H1 (cell line): ENCODE measurements at regions not wholly inside any gene's neighbourhood (a gene's known extent, or its start where the extent isn't known, plus 50 kb on each side); places are given as distances from the start of the nearest gene placed in this dataset.

Experiments used
- CTCF ChIA-PET: fragments of 300-600 bp; sonication (Branson Sonifier 250); formaldehyde crosslinking; loops from one replicate; lab custom pipeline; 2021; ENCODE audit not compliant: partially characterized antibody; lab: Charles Lee
- POLR2A ChIA-PET: fragments of 300-600 bp; sonication (Branson Sonifier 250); formaldehyde crosslinking; loops from one replicate; lab custom pipeline; 2021; ENCODE audit warnings: inconsistent platforms; ENCODE audit not compliant: partially characterized antibody; lab: Charles Lee
- DNase-seq, 2 experiments: peaks; one replicate each; pipeline versions ENCODE4 v3.0.0 to v3.0.0-alpha.2; 2010 to 2022; ENCODE audit warnings: low spot score in 2 of 2, low read depth in 1 of 2, mixed read lengths in 1 of 2
- FAIRE-seq: peaks from 2 replicates; lab custom pipeline; 2011; peaks lifted over from hg19 to GRCh38; lab: Jason Lieb, UNC
- H2AFZ ChIP-seq: 2 replicates; pipeline ENCODE4 v1.8.1; 2012; ENCODE audit warnings: low read length, inconsistent platforms
- H2AK5ac ChIP-seq: 2 replicates; pipeline ENCODE4 v1.6.1; 2013; ENCODE audit warnings: low read depth, low read length
- H2BK120ac ChIP-seq: replicated peaks from 2 replicates; pipeline ENCODE3; 2013; ENCODE audit warnings: low read depth, low read length, inconsistent platforms
- H2BK12ac ChIP-seq: 2 replicates; pipeline ENCODE4 v1.6.1; 2013; ENCODE audit warnings: low read depth, low read length
- H2BK15ac ChIP-seq: 2 replicates; pipeline ENCODE4 v1.6.1; 2013; ENCODE audit warnings: low read length
- H2BK20ac ChIP-seq: 2 replicates; pipeline ENCODE4 v1.6.1; 2013; ENCODE audit warnings: low read length
- H2BK5ac ChIP-seq: 2 replicates; pipeline ENCODE4 v1.6.1; 2013; ENCODE audit warnings: low read depth, low read length
- H3K14ac ChIP-seq: 2 replicates; pipeline ENCODE4 v1.6.1; 2013; ENCODE audit warnings: inconsistent platforms; ENCODE audit not compliant: insufficient read length
- H3K18ac ChIP-seq: 2 replicates; pipeline ENCODE4 v1.6.1; 2013; ENCODE audit warnings: low read length; ENCODE audit errors: extremely low read depth
- H3K23ac ChIP-seq: 2 replicates; pipeline ENCODE4 v1.6.1; 2013; ENCODE audit warnings: inconsistent platforms; ENCODE audit not compliant: insufficient read length
- H3K23me2 ChIP-seq: 2 replicates; pipeline ENCODE4 v1.6.1; 2013; ENCODE audit warnings: low read depth, low read length
- H3K27ac ChIP-seq: 2 replicates; pipeline ENCODE4 v1.6.1; 2011; ENCODE audit warnings: low read depth, low read length, inconsistent platforms
- H3K27me3 ChIP-seq, 4 experiments: replicated peaks in 1 of 4; 1 replicate in 1 of 4; 2 replicates in 3 of 4; pipeline versions ENCODE4 v1.6.1 to v1.8.1; 2011 to 2013; ENCODE audit warnings: low read length in 3 of 4, mild to moderate bottlenecking in 3 of 4, inconsistent platforms in 2 of 4, mixed read lengths in 2 of 4, moderate library complexity in 1 of 4; ENCODE audit not compliant: control insufficient read depth in 3 of 4, insufficient read depth in 3 of 4; ENCODE audit errors: extremely low read depth in 1 of 4
- H3K36me3 ChIP-seq, 4 experiments: 2 replicates each; pipeline versions ENCODE4 v1.6.1 to v1.8.1; 2011 to 2013; ENCODE audit warnings: mild to moderate bottlenecking in 4 of 4, low read length in 3 of 4, moderate library complexity in 2 of 4, control low read depth in 1 of 4, inconsistent platforms in 1 of 4; ENCODE audit not compliant: insufficient read depth in 4 of 4, control insufficient read depth in 2 of 4
- H3K4ac ChIP-seq: replicated peaks from 2 replicates; pipeline ENCODE3; 2013; ENCODE audit warnings: low read length, low read depth, mixed read lengths, inconsistent platforms; ENCODE audit not compliant: insufficient read length
- H3K4me1 ChIP-seq, 4 experiments: replicated peaks in 1 of 4; 1 replicate in 1 of 4; 2 replicates in 3 of 4; pipeline versions ENCODE4 v1.6.1 to v1.8.1; 2011 to 2013; ENCODE audit warnings: low read length in 3 of 4, inconsistent platforms in 2 of 4, mixed read lengths in 1 of 4; ENCODE audit not compliant: insufficient read depth in 4 of 4, control insufficient read depth in 3 of 4
- H3K4me2 ChIP-seq, 2 experiments: 2 replicates each; pipeline versions ENCODE4 v1.6.1 to v1.8.1; 2011 to 2013; ENCODE audit warnings: low read depth in 2 of 2, low read length in 2 of 2, control low read depth in 1 of 2, inconsistent platforms in 1 of 2, mild to moderate bottlenecking in 1 of 2; ENCODE audit not compliant: insufficient read depth in 1 of 2
- H3K4me3 ChIP-seq, 4 experiments: fragments of 200-600, 300-600 bp in 1 of 4; sonication (generic), shearing (Covaris generic), sonication (Bioruptor Twin) in 1 of 4; 2 replicates each; pipeline versions ENCODE4 v1.5.1 to v1.8.1; 2011 to 2016; ENCODE audit warnings: low read length in 4 of 4, low read depth in 3 of 4, control low read depth in 2 of 4, inconsistent platforms in 2 of 4, mild to moderate bottlenecking in 2 of 4, mixed read lengths in 1 of 4, moderate library complexity in 1 of 4; ENCODE audit not compliant: insufficient read depth in 2 of 4; ENCODE audit errors: extremely low read depth in 1 of 4
- H3K56ac ChIP-seq: replicated peaks from 2 replicates; pipeline ENCODE3; 2013; ENCODE audit warnings: low read depth, mild to moderate bottlenecking, mixed read lengths, low read length, inconsistent platforms; ENCODE audit not compliant: insufficient read length
- H3K79me1 ChIP-seq: 2 replicates; pipeline ENCODE4 v1.6.1; 2013; ENCODE audit warnings: low read depth, low read length, control low read depth
- H3K79me2 ChIP-seq, 2 experiments: 2 replicates each; pipeline versions ENCODE4 v1.6.1 to v1.8.1; 2012 to 2013; ENCODE audit warnings: low read length in 2 of 2, mild to moderate bottlenecking in 2 of 2, inconsistent platforms in 1 of 2; ENCODE audit not compliant: insufficient read depth in 2 of 2, control insufficient read depth in 1 of 2
- H3K9ac ChIP-seq, 4 experiments: replicated peaks in 1 of 4; 1 replicate in 1 of 4; 2 replicates in 3 of 4; pipeline versions ENCODE4 v1.6.1 to v1.8.1; 2011 to 2013; ENCODE audit warnings: low read depth in 3 of 4, low read length in 3 of 4, control low read depth in 2 of 4, mild to moderate bottlenecking in 2 of 4, moderate library complexity in 2 of 4, inconsistent platforms in 1 of 4; ENCODE audit errors: extremely low read depth in 1 of 4
- H3K9me3 ChIP-seq, 2 experiments: 2 replicates each; pipeline versions ENCODE4 v1.6.1 to v1.8.1; 2012 to 2013; ENCODE audit warnings: mild to moderate bottlenecking in 2 of 2, moderate library complexity in 2 of 2, control low read depth in 1 of 2, inconsistent platforms in 1 of 2, low read depth in 1 of 2, low read length in 1 of 2, mixed read lengths in 1 of 2; ENCODE audit not compliant: insufficient read depth in 2 of 2
- H4K20me1 ChIP-seq, 2 experiments: replicated peaks in 1 of 2; 2 replicates each; pipeline versions ENCODE3 to v1.8.1; 2011 to 2013; ENCODE audit warnings: inconsistent platforms in 2 of 2, low read length in 2 of 2, mild to moderate bottlenecking in 1 of 2; ENCODE audit not compliant: insufficient read depth in 2 of 2, control insufficient read depth in 1 of 2
- H4K5ac ChIP-seq: 2 replicates; pipeline ENCODE4 v1.6.1; 2013; ENCODE audit warnings: low read length, low read depth, mixed read lengths, inconsistent platforms; ENCODE audit not compliant: insufficient read length
- H4K8ac ChIP-seq: 2 replicates; pipeline ENCODE4 v1.8.0; 2013; ENCODE audit warnings: mild to moderate bottlenecking, moderate library complexity, low read length, inconsistent platforms; ENCODE audit not compliant: insufficient read depth; ENCODE audit errors: extremely low read depth
- H4K91ac ChIP-seq: replicated peaks from 2 replicates; pipeline ENCODE3; 2013; ENCODE audit warnings: low read length, mixed read lengths, inconsistent platforms; ENCODE audit not compliant: insufficient read length
- JUND ChIP-seq: IDR thresholded peaks from 2 replicates; pipeline ENCODE4 v1.6.1; 2011; ENCODE audit warnings: mild to moderate bottlenecking, improper control_type of control experiment, low read length
- RAD21 ChIP-seq, 2 experiments: IDR thresholded peaks in 1 of 2; conservative IDR thresholded peaks in 1 of 2; 2 replicates each; pipeline ENCODE4 v1.6.1; 2011; ENCODE audit warnings: low read depth in 2 of 2, low read length in 2 of 2, improper control_type of control experiment in 1 of 2, inconsistent platforms in 1 of 2, mild to moderate bottlenecking in 1 of 2, moderate library complexity in 1 of 2
- RNF2 ChIP-seq: fragments of 200-900, 300-1000 bp; sonication (generic); IDR thresholded peaks from 2 replicates; pipeline ENCODE4 v1.7.1; 2016; ENCODE audit warnings: borderline replicate concordance, low read depth, mild to moderate bottlenecking, antibody characterized with exemption, low read length; ENCODE audit not compliant: poor library complexity, severe bottlenecking; ENCODE audit errors: missing control alignments
- SIRT6 ChIP-seq: IDR thresholded peaks from one replicate; pipeline ENCODE4 v1.7.1; 2012; ENCODE audit warnings: low read length, inconsistent platforms
- TAF7 ChIP-seq: optimal IDR thresholded peaks from 2 replicates; pipeline ENCODE3; 2011; ENCODE audit warnings: low read depth, mild to moderate bottlenecking, inconsistent platforms, low read length, moderate library complexity, borderline replicate concordance
- TCF12 ChIP-seq: IDR thresholded peaks from 2 replicates; pipeline ENCODE4 v1.6.1; 2011; ENCODE audit warnings: low read depth, mild to moderate bottlenecking, low read length
- WGBS, 2 experiments: shearing (Covaris generic) in 1 of 2; methylation state at CpG; one replicate each; pipeline versions ENCODE4 v1.1.6 to v1.1.7; 2013 to 2015; ENCODE audit warnings: low lambda C conversion rate in 2 of 2, mixed read lengths in 2 of 2, inconsistent platforms in 1 of 2, low coverage in 1 of 2, missing lambda C conversion rate in 1 of 2; ENCODE audit not compliant: insufficient replicate concordance in 2 of 2, insufficient coverage in 1 of 2, insufficient read length in 1 of 2; ENCODE audit errors: extremely low coverage in 1 of 2, missing lambda C conversion rate in 1 of 2; 5-methylcytosine and 5-hydroxymethylcytosine counted together

DNA sequence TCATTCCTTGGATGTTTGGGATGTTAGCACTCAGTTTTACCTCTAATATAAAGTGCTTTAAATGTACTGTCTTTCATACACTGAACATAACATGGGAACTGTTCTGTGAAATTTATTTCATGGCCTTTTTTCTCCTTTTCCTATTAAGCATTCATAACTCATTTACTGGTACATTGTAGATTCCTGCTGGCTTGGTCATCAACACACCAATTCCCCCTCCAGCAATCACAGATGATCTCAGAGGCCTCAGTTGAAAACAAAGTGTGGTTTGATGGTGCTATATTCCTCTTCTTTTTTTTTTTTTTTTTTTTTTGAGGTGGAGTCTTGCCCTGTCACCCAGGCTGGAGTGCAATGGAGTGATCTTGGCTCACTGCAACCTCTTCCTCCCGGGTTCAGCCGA is 61.9 kb upstream of the FAM47B start:
- no peak overlapping the region for H3K23ac ChIP-seq
- no peak overlapping the region for H3K9ac ChIP-seq
- no peak overlapping the region for H3K4ac ChIP-seq
- H2AFZ ChIP-seq: no peak overlapping the region
- TF ChIP-seq RAD21 (IDR thresholded peaks at IDR 0.05 in 1 of 2, conservative IDR thresholded peaks at IDR 0.05 in 1 of 2; ENCODE audit: low read depth in 2 of 2, low read length in 2 of 2) (no peak), SIRT6 (no peak), JUND (no peak), TCF12 (no peak), TAF7 (no peak), RNF2 (no peak)
- H2BK20ac ChIP-seq: no peak overlapping the region
- no peaks in the 10 kb centered on the region for H3K4me1 ChIP-seq
- FAIRE-seq (no peak), DNase-seq (no peak)
- no peak overlapping the region for H3K18ac ChIP-seq
- H3K23me2 ChIP-seq: no peaks in the 10 kb centered on the region
- H3K27ac ChIP-seq: no peak overlapping the region
- 100% methylated on average over 1 of the region's 2 CpGs; no CpG with 5 or more reads in 1 of the 2 experiments for WGBS, 2 experiments
- no peaks in the 10 kb centered on the region for H4K20me1 ChIP-seq
- no peaks in the 10 kb centered on the region for H3K79me1 ChIP-seq
- H3K36me3 ChIP-seq: no peaks in the 10 kb centered on the region
- POLR2A ChIA-PET: no interaction called here
- no peak overlapping the region for H4K8ac ChIP-seq
- H4K91ac ChIP-seq: no peak overlapping the region
- H3K4me2 ChIP-seq: no peak overlapping the region
- H3K14ac ChIP-seq: no peak overlapping the region
- CTCF ChIA-PET: interaction anchor here (0.6 kb wide), 1 partner anchor 1487 kb away, joined by 4 read pairs; no protein-coding TSS in a partner anchor
- H2BK120ac ChIP-seq: no peak overlapping the region
- no peak overlapping the region for H3K4me3 ChIP-seq
- no peaks in the 10 kb centered on the region for H3K79me2 ChIP-seq
- H2BK12ac ChIP-seq: no peak overlapping the region
- H3K9me3 ChIP-seq: no peaks in the 10 kb centered on the region
- no peaks in the 10 kb centered on the region for H3K27me3 ChIP-seq
- H2BK15ac ChIP-seq: no peak overlapping the region
- no peak overlapping the region for H2BK5ac ChIP-seq
- no peak overlapping the region for H2AK5ac ChIP-seq
- H3K56ac ChIP-seq: no peak overlapping the region
- H4K5ac ChIP-seq: no peak overlapping the region
